ENCODE measurements at regions not wholly inside any gene's neighbourhood (a gene's known extent, or its start where the extent isn't known, plus 50 kb on each side); places are given as distances from the start of the nearest gene placed in this dataset.

DNA sequence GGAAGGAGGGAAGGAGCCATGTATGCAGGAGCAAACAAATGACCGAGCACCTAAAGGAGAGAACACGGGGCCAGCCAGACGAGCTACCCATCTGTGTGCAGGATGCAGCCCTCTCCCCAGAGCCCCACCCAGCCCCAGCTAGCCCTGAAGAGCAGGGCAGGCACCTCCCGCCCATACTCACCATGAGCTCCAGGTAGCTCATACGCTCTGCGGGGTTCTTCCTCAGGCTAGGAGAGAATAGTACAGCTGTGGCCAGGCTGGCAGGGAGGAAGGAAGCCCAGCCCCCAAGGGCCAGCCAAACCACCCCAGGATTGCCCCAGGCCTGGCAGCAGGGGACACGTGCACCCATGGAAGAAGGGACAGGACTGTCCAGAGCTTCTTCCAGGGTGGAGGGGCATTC, 81.9 kb downstream of the KCNJ18 start:
- TF ChIP-seq POLR2AphosphoS5 (IDR thresholded peaks at IDR 0.05) = no peak
- TF ChIP-seq, protein P1, sequence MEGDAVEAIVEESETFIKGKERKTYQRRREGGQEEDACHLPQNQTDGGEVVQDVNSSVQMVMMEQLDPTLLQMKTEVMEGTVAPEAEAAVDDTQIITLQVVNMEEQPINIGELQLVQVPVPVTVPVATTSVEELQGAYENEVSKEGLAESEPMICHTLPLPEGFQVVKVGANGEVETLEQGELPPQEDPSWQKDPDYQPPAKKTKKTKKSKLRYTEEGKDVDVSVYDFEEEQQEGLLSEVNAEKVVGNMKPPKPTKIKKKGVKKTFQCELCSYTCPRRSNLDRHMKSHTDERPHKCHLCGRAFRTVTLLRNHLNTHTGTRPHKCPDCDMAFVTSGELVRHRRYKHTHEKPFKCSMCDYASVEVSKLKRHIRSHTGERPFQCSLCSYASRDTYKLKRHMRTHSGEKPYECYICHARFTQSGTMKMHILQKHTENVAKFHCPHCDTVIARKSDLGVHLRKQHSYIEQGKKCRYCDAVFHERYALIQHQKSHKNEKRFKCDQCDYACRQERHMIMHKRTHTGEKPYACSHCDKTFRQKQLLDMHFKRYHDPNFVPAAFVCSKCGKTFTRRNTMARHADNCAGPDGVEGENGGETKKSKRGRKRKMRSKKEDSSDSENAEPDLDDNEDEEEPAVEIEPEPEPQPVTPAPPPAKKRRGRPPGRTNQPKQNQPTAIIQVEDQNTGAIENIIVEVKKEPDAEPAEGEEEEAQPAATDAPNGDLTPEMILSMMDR (IDR thresholded peaks at IDR 0.05 in 8 of 11, conservative IDR thresholded peaks at IDR 0.05 in 3 of 11) = no peak

Data from spleen (tissue), 7 donors.